ENCODE measurements at regions not wholly inside any gene's neighbourhood (a gene's known extent, or its start where the extent isn't known, plus 50 kb on each side); places are given as distances from the start of the nearest gene placed in this dataset.

DNA sequence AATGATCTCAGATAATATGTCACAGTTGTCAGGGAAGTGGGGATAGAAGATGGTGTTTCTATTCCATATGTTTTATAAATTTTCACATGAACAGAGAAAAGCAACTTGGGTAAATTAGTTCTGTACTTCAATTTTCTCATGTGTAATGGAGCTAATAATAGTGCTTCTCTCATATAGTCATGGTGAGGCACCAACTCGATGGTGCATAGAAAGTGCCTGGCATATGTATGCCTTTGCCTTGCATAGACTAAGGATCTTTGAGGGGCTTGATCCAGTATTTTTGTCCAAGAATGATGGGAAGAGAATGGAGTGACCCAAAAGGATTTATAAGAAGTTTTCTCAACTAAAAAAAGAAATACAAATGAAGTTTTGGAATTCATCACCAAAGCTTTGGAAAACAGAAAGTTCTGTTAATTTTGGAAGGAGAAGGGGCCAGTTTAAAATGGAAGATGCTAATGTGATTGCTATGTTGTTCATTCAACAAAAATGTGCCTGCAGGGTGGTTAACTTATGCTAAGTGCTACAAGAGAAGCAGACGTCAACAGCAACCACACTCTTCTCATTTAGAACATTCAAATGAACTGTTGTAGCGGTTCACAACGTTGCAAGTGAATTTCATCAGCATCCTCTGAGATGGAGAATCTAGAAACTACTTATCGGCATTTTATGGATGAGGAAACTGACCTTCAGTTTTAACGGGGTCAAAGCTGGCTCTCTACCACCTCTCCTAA, 86.1 kb downstream of the RTP4 start:
- TF ChIP-seq POLR2A (IDR thresholded peaks at IDR 0.05; ENCODE audit: low read length) (no peak), GATA1 (IDR thresholded peaks at IDR 0.05; ENCODE audit: low read depth, low read length) (no peak)

All from erythroblast (primary cell).